SIG-M5 treated with dmso at 0.1 percent for 504 hours (cell line): ENCODE measurements at regions not wholly inside any gene's neighbourhood (a gene's known extent, or its start where the extent isn't known, plus 50 kb on each side); places are given as distances from the start of the nearest gene placed in this dataset.

Source experiments
- DNase-seq: peaks from one replicate; lab custom pipeline; 2025; ENCODE audit not compliant: unreplicated experiment; lab: John Stamatoyannopoulos, UW

DNA sequence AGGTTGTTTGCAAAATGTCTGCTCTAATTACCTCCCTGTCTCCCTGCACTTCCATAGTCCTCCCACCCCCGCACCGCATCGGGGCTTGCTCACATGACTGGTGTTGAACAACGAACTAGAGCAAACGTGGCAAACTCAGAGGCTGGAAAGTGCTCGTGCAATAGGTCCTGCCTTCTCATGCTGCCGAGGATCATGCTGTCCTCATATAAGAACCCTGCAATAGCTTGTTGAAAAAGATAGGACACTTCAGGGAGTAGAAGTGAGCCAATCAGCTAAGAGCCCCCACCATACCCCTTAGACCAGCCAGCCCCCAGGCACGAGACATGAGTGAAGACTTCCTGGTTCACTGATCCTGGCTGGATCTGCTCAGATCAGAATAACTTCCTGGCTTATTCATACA is 219.2 kb downstream of the C6orf118 start:
- no peak for DNase-seq

DNA sequence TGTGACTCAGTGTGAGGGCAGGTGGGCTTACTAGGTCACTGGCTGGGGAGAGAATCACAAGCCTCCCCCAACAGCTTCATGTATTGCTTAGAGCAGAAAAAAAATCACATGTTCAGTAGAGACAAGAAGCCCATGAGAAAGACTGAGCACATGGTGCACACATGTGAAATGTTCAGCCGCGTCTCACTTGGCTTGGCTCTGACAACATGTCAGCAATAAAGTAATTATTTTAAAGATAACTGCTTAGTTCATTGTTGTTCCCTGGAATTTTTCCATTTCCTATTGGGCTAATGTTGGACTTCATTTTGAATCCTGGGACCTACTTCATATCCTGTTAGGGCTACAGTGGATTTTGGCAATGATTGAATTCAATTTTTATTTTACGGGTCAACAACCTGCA is 222.6 kb downstream of the C6orf118 start:
- no peak for DNase-seq

DNA sequence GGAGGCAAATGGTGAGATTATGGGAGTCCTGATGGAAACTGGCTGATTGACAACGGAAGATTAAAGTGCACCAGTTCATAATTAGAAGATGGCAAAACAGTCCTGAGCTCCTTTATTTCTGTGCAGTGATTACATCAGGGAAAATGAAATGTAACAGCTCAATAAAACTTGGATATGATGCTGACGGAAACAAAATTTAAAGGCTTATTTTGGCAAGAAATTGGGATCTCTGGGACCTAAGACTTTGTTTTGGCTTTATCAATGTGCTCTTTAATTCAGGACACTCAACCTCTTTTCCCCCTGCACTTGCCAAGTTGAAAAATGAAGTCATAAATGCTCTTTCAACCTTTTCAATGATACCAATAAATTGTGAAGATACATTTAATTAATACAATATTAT is 226.8 kb downstream of the C6orf118 start:
- no peak for DNase-seq

DNA sequence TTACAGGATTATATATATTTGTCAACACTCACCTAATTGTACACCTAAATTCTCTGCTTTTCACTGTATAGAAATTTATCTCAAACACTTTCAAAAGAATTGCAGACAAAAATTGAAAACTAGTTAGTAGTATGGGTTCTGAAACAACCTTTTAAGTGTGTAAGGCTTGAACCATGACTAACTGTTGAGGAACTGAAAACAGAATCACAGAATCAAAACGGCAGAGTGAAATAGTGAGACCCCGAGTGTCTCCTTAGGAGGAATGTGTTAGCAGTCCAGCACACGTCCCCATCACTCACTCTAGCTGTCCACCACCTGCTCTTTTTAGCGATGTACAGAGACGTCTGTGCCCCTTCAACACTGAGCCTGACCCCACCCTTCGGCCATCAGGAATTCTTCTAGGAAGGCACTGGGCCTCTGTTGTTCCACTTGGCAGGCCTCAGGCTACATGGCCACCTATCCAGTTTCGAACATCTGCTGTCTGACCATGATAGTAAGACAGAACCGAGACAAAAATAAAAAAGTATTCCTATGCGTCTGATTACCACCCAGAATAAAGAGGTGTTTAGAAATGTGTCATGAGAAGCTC is 227.4 kb downstream of the C6orf118 start:
- no peak for DNase-seq

DNA sequence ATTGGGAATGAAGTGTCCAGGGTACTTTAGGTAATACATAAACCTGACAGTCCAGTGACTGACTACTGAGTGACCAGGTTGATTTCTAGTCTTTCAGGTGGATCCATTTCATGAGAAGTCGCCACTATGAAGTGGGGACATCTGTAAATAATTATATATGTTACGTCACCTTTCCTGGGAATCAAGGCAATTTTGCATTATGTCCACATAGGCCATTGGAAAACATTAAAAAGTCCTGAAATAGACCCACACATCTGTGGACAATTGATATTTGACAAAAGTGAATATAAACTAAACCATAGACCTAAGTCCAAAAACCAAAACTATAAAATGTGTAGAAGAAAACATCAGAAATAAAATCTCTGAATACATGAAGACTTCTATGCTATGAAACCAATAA is 231.5 kb downstream of the C6orf118 start:
- DNase-seq = no peak

DNA sequence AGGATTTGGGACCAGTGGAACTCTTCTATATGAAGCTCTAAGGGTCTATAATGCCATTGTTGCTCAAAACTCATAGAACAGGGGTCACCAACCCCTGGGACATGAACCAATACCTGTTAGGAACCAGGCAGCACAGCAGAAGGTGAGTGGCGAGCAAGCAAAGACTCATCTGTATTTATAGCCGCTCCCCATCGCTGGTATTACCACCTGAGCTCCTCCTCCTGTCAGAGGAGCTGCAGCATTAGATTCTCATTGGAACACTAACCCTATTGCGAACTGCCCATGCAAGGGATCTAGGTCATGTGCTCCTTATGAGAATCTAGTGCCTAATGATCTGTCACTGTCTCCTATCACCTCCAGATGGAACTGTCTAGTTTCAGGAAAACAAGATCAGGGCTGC is 237.5 kb downstream of the C6orf118 start:
- no peak for DNase-seq

DNA sequence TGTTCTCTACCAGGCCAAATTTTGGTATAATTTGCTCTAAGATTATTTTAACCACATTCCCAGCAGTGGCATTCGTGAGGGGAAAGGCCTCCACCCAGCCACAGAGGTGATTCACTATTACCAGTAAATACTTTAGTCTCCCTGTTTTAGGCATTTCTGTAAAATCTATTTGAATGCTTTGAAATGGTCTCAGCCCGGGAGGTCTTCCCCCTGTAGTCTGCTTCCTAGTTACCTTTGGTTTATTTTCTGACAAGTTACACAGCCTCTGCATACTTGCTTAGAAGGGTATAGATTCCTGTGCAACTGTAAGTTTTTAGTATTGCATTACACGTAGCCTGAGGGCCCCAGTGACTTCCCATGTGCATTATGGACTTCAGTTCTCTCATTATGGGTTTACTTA is 248.7 kb downstream of the C6orf118 start:
- no peak for DNase-seq

DNA sequence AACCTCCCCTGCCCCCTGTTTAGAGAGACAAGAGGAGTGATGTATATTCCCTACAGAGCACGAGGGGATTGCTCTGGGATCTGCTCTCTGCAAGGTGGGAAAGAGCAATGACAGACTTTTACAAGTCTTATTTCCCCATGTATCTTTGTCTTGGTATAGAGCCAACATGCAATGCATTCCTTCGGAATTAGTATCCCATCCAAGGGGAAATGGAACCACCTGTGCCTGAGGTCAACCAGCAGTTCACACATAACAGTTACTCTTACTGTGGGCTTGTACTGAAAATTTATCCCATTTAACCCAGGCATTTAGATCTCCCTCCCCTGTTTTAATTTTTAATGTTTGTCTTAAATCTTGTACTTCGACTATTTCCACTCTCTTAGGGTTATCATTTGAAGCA is 250.4 kb downstream of the C6orf118 start:
- no peak for DNase-seq

DNA sequence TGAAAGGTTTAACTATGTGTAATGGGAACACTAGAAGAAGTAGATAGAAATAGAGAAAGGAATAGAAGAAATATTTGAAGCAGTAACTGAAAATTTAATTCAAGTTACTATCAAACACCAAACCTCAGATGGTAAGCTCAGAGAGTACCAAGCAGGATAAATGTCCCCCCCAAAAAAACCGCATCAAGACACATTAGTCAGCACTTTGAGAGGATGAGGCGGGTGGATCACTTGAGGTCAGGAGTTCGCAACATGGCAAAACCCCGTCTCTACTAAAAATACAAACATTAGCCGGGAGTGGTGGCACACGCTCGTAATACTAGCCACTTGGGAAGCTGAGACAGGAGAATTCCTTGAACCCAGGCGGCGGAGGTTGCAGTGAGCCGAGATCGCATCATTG is 253.1 kb downstream of the C6orf118 start:
- no peak for DNase-seq

DNA sequence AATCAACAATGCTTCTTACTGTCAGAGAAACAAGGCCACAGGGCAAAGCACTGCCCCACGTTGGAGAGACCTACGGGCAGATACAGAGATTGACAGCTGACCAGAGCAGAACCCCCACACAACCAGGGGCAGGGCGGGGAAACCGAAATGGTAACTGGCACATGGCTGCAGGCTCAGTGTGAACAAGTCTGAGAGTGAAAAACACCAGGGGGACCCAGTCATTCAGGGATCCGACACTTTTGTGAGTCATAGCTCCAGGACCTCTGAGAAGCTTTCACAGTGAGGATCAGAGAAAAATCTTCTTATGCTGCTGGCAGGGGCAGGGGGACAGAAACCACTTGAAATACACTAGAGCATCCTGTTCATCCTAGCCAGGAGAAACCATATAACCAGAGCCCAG is 254.2 kb downstream of the C6orf118 start:
- no peak for DNase-seq

DNA sequence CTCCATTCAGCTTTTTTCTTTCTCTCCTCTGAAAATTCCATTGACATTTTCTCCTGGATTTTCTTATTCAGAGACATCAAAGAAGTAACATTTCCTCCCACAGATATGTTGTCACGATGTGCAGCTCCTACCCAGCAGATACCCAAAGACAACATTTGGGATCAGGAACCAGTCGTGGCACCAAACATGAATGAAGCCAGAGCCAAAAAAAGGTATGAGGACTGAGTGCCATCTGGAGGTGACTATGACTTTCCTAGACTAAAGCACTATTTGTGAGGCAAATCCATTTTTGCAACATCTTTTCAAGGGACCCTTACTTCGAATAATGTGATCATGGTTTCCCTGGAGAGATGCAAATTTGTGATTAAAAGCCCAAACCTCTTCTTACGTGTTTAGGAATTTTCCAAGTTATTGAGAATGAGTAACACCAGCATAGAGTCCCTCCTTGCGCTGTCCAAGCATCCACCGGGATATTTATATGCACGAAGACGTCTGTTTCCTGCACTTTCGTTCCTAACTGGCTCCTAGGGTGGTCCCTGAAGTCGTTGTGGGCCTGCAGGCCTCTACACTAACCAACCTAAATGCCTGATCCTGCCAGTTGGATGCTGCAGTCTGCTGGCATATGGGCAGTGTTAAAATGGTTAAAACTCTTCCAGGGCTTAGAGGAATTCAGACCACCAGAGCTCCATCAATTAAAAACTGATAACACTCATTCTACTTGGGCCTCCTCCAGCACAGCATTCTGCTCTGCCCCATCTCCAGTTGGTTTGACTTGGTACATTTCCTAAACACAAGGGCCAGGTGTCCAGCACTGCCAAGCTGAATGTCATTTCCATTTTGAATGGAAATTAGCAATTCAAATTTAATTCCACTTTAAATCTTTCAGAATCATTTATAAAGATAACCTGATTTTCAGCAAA is 256.6 kb downstream of the C6orf118 start:
- DNase-seq = no peak

DNA sequence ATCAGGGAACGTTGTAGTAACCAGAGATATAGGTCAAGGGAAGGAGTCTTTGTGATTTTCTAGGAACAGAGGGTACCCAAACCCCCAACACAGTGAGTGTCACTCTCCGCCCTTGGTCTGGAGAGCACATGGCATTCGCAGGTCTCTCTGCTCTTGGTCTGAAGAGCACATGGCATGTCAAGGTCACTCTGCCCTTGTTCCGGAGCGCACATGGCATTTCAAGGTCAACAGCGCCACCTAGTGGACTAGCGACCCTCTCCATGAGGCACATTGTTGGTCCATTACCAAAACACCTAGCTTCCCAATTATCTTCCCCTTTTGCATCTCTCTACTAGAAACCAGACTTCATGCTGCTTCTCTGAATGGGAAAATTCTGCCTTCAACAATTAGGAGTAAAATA is 260.0 kb downstream of the C6orf118 start:
- DNase-seq = no peak

DNA sequence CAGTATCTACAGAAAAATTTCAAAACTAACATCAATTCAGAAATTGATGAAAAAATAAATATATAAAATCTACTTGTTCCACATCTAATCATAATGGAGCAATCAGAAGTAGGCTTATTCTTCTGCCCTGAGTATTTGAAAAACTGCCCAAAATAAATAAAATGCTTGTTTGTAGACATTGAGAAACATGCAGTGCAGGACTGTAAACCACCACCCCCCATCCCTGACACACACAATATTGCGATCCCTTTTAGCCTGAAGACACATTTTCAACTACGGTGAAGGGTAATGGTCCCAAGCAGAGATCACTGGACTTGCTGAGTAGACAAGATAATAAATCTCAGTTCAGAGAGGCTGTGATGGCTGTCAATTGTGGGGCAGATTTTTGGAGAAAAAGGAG is 261.5 kb downstream of the C6orf118 start:
- no peak for DNase-seq

DNA sequence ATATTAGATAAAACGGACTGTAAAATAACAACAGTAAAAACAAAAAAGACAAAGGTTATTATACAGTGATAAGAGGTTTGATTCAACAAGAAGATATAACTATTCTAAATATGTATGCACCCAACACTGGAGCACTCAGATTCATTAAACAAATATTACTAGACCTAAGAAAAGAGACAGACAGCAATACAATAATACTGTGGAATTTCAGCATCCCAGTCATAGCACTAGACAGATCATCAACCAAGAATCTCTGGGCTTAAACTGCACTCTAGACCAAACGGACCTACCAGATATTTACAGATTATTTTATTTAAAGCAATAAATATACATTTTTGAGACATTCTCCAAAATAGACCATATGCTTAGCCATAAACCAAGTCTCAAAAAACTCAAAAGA is 263.8 kb downstream of the C6orf118 start:
- no peak for DNase-seq

DNA sequence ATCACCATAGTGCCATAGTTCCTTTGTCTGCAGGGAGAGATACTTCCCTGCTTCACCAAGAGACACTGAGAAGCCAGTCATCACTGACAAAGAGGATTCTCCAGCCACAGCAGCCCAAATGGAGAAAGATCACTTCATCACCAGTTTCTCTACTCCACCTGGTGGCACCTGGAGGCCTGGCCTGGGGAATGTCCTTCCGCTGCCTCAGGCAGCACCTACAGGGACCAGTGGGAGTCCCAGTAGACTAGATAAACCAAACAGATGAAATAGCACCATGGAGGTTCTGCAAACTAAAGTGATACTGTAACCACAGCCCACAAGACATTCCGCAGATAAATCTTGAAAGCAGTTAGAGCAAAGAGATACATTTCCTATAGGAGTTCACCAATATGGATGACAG is 266.5 kb downstream of the C6orf118 start:
- DNase-seq = no peak

DNA sequence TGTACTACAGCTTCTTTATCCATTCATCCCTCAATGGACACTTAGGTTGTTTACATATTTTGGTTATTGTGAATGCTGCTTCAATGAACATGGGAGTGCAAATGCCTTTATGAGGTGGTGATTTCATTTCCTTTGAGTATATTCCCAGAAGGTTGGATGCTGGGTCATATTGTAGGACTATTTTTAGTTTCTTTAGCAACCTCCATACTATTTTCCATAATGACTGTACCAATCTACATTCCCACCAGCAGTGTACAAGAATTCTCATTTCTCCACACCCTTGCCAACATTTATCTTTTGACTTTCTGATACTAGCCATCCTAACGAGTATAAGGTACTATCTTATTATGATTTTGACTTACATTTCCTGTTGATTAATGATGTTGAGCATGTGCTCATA is 269.0 kb downstream of the C6orf118 start:
- no peak for DNase-seq

DNA sequence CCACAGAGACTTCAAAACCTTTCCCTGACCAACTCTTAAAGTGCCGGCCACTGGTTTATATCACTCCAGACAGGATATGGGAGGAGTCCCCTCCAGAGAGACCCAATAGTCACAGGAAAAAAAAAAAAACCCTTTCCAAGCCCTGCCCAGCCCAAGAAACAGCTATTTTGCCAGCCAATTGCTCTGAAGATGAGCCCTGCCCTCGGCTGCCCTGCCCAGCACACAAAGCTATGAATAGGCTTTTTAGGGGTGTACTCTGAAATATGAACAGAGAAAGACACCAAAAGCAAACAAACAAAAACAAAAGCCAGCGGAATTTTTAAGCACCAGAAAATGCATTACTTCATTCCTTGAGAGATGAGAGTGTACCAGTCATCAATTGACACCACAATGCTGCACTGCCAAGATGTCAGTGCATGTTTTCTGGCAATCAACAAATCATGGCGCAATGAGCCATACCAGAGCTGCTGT is 275.1 kb downstream of the C6orf118 start:
- no peak for DNase-seq

DNA sequence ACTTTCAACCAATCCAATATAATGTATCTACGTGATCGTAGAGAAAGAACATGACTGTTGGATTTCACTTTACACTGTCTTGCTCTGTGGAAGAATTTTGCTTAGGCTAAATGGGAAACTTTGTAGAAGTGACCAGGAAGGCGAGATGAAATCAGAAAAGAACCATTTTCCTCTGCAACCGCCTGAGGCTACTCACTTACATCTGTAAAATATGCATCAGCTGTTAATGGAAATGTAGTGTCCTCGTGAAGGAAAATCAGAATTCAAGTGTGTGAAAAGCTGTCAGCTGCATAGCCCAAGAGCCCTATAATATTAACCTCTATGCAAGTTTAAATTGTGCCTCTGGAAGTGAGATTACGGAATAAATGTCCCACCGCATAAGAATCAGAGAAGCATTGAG is 277.9 kb downstream of the C6orf118 start:
- no peak for DNase-seq

DNA sequence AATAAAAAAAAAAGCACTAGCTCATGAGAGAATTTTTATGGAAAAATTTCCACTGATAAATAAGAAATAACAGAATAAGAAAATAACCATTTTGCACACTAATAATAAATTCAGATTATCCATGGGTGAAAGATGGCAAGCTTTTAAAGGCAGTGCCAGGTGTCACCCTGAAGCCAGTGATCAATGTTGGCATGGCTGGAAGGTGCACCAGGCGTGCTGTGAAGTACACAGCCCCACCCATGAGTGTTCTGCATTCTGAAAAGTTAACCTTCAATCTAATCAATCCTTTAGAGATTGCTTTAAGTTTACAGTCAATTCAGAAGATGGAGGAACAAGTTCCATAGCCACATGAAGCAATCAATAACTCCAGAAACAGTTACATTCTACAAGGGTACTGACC is 284.4 kb downstream of the C6orf118 start:
- no peak for DNase-seq

DNA sequence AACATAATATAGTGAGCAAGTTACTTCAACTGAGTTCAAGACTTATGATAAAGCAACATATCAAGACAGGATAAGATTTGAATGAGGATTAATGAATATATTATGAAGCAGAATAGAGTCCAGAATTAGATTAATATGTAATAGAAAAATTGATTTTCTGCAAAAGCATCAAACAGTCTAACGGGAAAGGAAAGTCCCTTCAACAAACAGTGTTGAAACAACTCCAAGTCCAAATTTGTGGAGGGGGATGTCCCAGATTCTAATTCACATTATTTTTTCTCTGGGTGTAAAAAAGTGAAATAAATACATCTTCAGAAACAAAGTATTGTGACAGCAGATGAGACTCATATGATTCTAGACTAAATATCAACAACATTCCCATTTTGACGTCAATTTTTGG is 289.7 kb downstream of the C6orf118 start:
- DNase-seq = no peak

DNA sequence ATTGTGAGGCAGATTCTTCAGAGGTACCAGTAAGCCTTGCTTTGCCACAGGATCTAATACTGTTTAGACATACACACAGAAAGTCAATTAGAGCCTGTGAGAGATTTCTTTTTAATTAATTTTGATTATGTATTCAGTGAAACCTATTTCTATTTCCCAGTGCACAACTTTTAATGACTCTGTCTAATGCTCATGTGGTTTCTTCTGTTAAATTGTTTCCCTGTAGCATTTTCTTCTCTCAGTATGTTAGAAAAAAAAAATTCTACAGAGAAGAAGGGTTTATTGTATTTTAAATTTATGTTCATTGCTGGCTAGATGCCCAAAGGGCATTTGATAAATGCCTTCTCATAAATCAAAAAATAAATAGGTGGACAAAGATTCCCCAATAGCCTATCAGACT is 293.7 kb downstream of the C6orf118 start:
- DNase-seq = no peak

DNA sequence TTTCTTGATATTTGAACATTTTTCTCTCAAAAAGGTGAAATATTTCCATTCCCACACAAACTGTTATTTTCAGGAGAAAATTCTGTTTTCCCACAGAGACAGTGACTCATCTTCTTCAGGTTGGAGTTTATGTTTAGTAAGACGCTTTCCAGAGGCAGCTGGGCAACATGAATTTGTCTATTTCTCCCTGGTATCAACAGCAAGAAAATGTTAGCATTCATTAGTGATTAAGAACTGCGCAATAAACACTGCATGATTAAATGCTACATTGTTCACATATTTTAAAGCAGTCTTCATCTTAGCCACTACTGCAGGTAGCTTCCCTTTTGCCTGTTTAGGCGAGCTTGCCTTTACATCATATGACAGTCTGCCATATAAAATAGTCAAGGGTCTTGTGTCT is 295.7 kb downstream of the C6orf118 start:
- DNase-seq = no peak

DNA sequence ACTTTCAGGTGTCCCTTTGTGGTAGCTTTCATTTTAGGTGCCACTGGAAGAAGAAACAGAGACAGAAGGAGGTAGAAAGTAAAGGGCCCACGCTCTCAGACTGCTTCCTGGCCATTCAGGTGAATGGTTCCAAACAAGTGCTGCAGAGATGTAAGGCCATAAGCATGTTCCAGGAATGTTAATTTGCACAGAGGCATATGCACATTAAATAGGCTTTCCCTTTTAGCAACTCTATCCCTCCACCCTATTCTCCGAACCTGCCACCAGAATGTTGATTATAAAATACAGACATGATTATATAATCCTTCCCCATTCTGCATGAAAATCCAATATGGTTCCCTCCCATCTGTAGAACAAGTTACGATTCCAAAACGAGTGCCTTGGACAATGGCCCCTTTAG is 297.2 kb downstream of the C6orf118 start:
- DNase-seq = no peak
